Activated naive CD8-positive, alpha-beta T cell treated with anti-CD3 and anti-CD28 coated beads, Interleukin-2, amount 10 ng/mL, durations not matched to agents 7 days and 5 days (primary cell): ENCODE measurements at regions not wholly inside any gene's neighbourhood (a gene's known extent, or its start where the extent isn't known, plus 50 kb on each side); places are given as distances from the start of the nearest gene placed in this dataset.

ENCODE experiments used
- ATAC-seq: fragments of 150-1000 bp; cut with Tn5 transposase; one replicate; pipeline ENCODE4 v1.10.0; 2021; ENCODE audit warnings: low read depth, moderate library complexity
- POLR2A ChIA-PET: fragments of 350-600 bp; sonication (Branson Sonifier 250); formaldehyde crosslinking; loops from one replicate; lab custom pipeline; 2021; ENCODE audit warnings: antibody characterized with exemption; lab: Charles Lee
- DNase-seq: peaks from one replicate; pipeline ENCODE4 v3.0.0; 2021
- H3K27ac Mint-ChIP-seq: one replicate; pipeline ENCODE4 v1.8.0; 2022; ENCODE audit warnings: mild to moderate bottlenecking, mixed read lengths
- H3K27me3 Mint-ChIP-seq: one replicate; pipeline ENCODE4 v1.8.0; 2022; ENCODE audit warnings: mild to moderate bottlenecking, moderate library complexity, mixed read lengths
- H3K36me3 Mint-ChIP-seq: one replicate; pipeline ENCODE4 v1.8.0; 2021; ENCODE audit warnings: mild to moderate bottlenecking, mixed read lengths
- H3K4me1 Mint-ChIP-seq: one replicate; pipeline ENCODE4 v1.8.0; 2021; ENCODE audit warnings: mixed read lengths
- H3K4me3 Mint-ChIP-seq: one replicate; pipeline ENCODE4 v1.8.0; 2022; ENCODE audit warnings: mild to moderate bottlenecking, moderate library complexity, mixed read lengths
- H3K9me3 Mint-ChIP-seq: one replicate; pipeline ENCODE4 v1.8.0; 2021; ENCODE audit warnings: mixed read lengths

DNA sequence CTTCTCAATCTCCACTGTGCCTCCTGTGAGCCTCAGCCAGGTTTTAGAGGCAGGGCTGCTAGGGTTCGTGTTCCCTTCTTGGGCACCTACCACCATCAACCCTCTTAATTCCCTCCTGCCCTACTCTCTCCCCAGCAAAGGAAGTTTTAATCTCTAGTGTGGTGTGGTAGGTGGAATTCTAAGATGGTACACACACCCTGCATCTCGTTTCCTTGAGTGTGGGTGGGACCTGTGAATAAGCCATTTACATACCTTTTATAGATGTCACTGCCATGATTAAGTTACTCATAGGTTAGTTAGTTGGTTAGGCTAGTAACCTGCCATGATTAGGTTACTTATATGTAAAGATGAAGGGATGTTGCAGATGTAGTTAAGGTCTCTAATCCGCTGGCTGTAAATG is 114.8 kb upstream of the VRK1 start:
- POLR2A ChIA-PET = no interaction called here
- Mint-ChIP-seq H3K4me1 (peaks cover 4% of the 10 kb centered on the region), H3K9me3 (peaks cover 4% of the 10 kb centered on the region), H3K27me3 (peaks cover 16% of the 10 kb centered on the region), H3K27ac (no peak overlapping the region), H3K4me3 (no peak overlapping the region), H3K36me3 (no peaks in the 10 kb centered on the region)
- ATAC-seq = no peak
- DNase-seq = no peak

DNA sequence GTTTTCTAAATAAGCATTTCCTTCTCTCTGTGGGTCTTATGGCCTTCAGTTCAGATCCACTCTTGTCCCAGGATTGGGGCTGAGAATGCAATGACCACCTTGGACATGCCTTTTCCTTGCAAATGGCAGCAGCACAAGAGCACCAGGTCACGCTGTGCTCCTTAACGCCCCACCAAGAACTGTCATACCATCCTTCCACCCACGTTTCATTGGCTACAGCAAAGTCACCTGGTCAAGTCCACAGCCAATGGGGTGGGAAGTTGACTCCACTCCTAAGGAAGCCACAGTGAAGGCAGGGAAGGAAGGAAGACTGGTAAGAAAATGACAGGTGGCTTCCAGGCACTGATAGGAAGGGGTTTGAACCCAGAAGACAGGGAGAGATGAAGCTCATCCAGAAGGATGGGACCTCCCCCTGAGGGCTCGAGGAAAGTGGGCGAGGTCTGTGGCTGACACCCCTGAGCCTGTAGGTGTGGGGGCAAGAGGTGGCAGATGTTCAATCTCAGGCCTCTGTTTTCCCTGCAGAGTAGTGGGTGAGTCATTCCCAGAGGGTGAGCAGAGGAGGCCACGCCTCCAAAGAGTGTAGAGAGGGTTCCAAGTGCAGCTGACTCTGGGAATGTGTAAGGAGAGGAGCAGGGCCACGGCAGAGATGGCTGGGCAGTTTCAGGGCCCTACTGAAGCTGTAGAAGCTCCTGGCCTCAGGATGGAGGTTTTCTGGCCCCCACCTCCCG is 113.5 kb upstream of the VRK1 start:
- Mint-ChIP-seq H3K4me3 (no peak overlapping the region), H3K4me1 (peaks cover 4% of the 10 kb centered on the region), H3K36me3 (no peaks in the 10 kb centered on the region), H3K27me3 (peaks cover 8% of the 10 kb centered on the region), H3K27ac (no peak overlapping the region), H3K9me3 (peaks cover 4% of the 10 kb centered on the region)
- ATAC-seq = no peak
- POLR2A ChIA-PET = no interaction called here
- no peak for DNase-seq

DNA sequence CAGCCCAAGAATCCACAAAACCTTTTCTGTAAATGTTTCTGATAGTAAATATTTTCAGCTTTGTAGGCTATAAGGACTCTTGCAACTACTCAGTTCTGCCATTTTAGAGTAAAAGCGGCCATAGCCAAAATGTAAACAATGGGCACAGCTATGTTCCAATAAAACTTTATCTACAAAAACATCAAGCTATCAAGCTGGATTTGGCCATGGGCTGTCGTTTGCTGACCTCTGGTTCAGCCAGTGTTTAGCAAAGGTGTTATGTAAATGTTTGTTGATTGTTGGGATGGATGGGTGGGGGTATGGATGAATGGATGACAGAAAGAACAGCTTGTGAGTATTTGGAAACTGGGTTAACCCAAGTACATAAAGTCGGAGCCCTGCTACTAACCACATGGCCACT is 111.1 kb upstream of the VRK1 start:
- Mint-ChIP-seq H3K9me3 (peaks cover 4% of the 10 kb centered on the region), H3K36me3 (no peaks in the 10 kb centered on the region), H3K27me3 (peaks cover 8% of the 10 kb centered on the region), H3K27ac (no peak overlapping the region), H3K4me3 (no peak overlapping the region), H3K4me1 (peaks cover 4% of the 10 kb centered on the region)
- POLR2A ChIA-PET = no interaction called here
- no peak for ATAC-seq
- no peak for DNase-seq

DNA sequence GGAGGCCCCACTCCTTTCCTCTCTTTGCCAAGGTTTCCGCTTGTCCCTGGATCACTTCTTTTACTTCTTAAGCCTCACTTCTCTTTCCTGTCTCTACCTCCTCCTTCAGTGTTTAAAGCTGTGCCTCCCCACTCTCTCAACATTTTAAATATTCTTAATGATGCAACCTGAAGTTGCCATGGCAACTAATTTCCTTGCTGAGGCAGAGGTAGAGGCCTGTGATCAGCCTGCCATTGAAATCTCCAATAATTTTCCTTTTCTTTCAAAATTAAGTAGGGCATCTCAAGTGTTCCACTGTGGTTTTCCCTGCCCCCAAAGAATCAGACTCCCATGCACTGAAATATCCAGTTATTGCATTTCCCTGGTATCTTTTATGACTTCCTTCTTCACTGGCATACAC is 108.6 kb upstream of the VRK1 start:
- ATAC-seq (no peak), DNase-seq (no peak)
- Mint-ChIP-seq H3K27ac (no peak overlapping the region), H3K36me3 (no peaks in the 10 kb centered on the region), H3K4me1 (peaks cover 4% of the 10 kb centered on the region), H3K27me3 (peaks cover 11% of the 10 kb centered on the region), H3K4me3 (no peak overlapping the region), H3K9me3 (peaks cover 4% of the 10 kb centered on the region)
- POLR2A ChIA-PET = no interaction called here

DNA sequence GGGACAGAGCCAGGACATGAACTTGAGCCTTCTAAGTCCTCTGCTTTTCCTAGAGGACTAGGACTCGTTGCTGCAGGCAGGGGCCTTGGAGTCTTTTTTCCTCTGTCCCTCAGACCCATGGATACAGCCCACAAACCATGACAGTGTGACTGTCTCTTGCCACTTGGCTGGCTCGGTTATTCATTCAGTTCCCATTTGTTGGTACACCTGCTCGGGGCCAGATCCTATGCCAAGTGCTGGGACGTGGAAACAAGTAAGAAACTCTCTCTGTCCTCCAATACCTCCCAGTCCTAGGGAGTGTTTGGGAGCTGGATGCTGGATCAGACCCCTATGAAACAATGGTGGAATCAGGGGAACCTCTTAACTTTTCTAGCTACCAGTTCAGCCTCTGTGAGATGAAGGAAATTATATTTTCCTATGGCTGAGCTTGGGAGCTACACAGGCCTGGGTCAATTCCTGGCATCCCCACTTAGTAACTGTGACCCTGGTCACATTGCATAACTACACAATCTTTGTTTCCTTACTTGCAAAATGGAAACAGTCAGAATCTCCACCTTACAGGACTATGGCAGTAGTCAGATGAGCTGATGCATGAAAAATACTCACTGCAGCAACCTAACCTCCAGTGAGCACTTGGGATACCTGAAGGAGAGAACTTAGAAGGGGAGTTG is 106.3 kb upstream of the VRK1 start:
- Mint-ChIP-seq H3K27ac (no peak overlapping the region), H3K4me3 (no peak overlapping the region), H3K27me3 (peaks cover 6% of the 10 kb centered on the region), H3K36me3 (no peaks in the 10 kb centered on the region), H3K4me1 (peaks cover under 1% of the 10 kb centered on the region), H3K9me3 (peaks cover under 1% of the 10 kb centered on the region)
- DNase-seq (no peak), ATAC-seq (no peak)
- POLR2A ChIA-PET = no interaction called here

DNA sequence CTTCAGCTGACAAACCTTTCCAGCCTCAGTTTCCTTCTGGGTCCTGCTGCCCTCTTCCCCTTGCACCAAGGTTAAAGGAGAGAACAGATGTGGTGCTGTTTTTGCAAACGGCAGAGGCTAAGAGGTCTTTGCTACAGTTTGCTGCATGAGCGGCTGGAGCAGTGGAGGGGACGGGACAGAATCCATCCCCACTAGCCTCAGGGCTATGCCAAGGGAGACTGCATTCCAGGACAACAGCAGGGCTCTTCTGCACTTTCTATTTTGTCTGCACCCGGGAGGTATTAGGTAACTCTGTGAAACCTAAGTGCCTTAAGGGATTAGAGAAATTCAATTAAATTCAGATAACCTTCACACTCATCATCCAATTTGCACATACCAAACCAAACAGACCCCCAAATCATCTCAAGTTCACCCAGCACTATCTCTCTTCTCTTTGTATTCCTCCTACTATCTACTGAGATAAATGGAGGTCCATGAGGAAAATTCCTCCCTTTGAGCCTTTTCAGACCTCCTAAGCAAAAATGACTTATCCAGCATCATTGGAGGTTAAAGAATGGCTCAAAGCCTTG is 103.8 kb upstream of the VRK1 start:
- Mint-ChIP-seq H3K36me3 (no peaks in the 10 kb centered on the region), H3K4me3 (no peak overlapping the region), H3K27ac (no peak overlapping the region), H3K9me3 (no peaks in the 10 kb centered on the region), H3K4me1 (no peaks in the 10 kb centered on the region), H3K27me3 (peaks cover 3% of the 10 kb centered on the region)
- POLR2A ChIA-PET = no interaction called here
- no peak for DNase-seq
- no peak for ATAC-seq

DNA sequence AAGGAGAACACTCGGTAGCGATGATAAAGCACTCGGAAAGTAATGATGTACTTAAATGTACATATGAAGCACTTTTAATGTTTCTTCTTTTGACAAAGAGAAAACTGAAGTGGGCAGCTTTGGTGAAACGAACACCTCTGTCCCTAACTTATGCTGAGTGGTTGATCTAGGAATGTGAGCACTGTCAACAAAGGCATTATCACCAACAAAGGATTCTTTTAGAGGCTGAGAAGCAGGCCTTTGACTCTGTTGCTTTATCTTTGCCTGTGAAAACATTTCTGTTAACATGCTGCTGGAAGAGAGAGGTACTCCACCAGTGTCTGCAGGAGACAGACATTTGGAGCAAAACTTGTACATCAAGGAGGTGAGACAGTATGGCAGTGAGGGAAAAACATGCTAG is 103.2 kb upstream of the VRK1 start:
- no peak overlapping the region for H3K4me3 Mint-ChIP-seq
- ATAC-seq (no peak), DNase-seq (no peak)
- POLR2A ChIA-PET = no interaction called here
- H3K27me3 Mint-ChIP-seq = peaks cover 3% of the 10 kb centered on the region
- H3K27ac Mint-ChIP-seq = no peak overlapping the region
- no peaks in the 10 kb centered on the region for H3K4me1 Mint-ChIP-seq
- no peaks in the 10 kb centered on the region for H3K9me3 Mint-ChIP-seq
- no peaks in the 10 kb centered on the region for H3K36me3 Mint-ChIP-seq

DNA sequence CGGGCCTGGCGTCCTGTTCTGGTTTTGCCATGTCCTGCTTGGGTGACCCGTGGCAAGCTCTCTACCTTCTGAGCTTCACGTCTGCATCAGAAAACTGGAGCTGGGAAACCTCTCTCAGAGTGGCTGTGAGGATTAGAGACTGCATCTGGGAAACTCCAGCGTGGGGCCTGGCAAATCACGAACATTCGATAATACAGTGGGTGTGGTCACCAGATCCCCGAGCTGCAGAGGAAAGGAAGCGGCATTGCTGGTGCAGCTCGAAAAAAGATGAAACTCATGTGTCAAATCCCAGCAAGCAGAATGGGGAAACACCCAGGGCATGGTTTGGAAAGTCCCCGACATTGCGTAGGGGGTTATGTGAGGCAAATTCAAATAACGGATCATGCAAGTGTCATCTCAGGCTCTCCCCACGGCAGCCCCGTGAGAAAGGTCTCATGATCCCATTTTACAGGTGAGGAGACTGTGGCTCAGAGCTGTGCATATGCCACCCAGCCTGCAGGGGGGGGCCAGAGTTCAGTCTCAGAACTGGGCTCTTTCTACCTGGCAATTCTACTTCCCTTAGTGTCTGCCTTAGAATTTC is 98.1 kb upstream of the VRK1 start:
- ATAC-seq = no peak
- Mint-ChIP-seq H3K27me3 (peaks cover 2% of the 10 kb centered on the region), H3K9me3 (no peaks in the 10 kb centered on the region), H3K4me1 (no peaks in the 10 kb centered on the region), H3K36me3 (no peaks in the 10 kb centered on the region), H3K27ac (no peak overlapping the region), H3K4me3 (no peak overlapping the region)
- POLR2A ChIA-PET = no interaction called here
- DNase-seq = no peak

DNA sequence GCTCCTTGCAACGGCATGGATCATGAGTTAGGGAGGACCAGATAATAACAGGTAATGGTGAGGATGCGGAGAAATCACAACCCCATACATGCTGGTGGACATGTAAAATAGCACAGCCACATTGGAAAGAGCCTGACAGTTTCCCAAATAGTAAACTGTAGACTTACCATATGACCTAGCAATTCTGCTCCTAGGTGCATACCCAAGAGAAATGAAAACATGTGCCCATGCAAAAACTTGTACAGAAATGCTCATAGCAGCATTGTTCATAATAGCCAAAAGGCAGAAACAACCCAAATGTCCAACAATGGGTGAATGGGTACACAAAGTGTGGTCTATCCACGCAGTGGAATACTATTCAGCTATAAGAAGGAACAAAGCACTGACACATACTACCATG is 97.5 kb upstream of the VRK1 start:
- peaks cover 2% of the 10 kb centered on the region for H3K27me3 Mint-ChIP-seq
- H3K9me3 Mint-ChIP-seq = no peaks in the 10 kb centered on the region
- no peak overlapping the region for H3K4me3 Mint-ChIP-seq
- H3K27ac Mint-ChIP-seq = no peak overlapping the region
- ATAC-seq (no peak), DNase-seq (no peak)
- POLR2A ChIA-PET = no interaction called here
- no peaks in the 10 kb centered on the region for H3K36me3 Mint-ChIP-seq
- no peaks in the 10 kb centered on the region for H3K4me1 Mint-ChIP-seq

DNA sequence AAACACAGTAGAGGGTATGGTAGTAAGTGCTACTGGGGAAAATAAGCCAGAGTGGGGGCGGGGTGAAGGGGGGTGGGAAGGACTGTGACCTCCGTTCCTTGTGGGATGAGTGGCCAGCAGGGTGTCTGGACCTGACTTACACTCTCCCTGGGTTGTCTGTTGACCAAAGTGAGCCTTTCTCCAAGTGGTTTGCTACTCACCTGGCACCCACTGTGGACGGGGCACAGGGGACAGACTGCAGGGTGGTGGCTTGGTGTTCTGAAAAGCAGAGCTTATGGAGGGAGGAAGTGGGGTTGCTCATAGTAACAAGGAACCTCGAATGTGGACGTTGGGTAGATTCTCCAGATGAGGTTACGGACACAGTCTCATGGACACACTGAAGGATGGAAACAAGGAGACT is 94.4 kb upstream of the VRK1 start:
- POLR2A ChIA-PET = no interaction called here
- no peak overlapping the region for H3K27ac Mint-ChIP-seq
- no peaks in the 10 kb centered on the region for H3K9me3 Mint-ChIP-seq
- DNase-seq (no peak), ATAC-seq (no peak)
- peaks cover 4% of the 10 kb centered on the region for H3K27me3 Mint-ChIP-seq
- H3K36me3 Mint-ChIP-seq = no peaks in the 10 kb centered on the region
- H3K4me1 Mint-ChIP-seq = no peaks in the 10 kb centered on the region
- H3K4me3 Mint-ChIP-seq = no peak overlapping the region

DNA sequence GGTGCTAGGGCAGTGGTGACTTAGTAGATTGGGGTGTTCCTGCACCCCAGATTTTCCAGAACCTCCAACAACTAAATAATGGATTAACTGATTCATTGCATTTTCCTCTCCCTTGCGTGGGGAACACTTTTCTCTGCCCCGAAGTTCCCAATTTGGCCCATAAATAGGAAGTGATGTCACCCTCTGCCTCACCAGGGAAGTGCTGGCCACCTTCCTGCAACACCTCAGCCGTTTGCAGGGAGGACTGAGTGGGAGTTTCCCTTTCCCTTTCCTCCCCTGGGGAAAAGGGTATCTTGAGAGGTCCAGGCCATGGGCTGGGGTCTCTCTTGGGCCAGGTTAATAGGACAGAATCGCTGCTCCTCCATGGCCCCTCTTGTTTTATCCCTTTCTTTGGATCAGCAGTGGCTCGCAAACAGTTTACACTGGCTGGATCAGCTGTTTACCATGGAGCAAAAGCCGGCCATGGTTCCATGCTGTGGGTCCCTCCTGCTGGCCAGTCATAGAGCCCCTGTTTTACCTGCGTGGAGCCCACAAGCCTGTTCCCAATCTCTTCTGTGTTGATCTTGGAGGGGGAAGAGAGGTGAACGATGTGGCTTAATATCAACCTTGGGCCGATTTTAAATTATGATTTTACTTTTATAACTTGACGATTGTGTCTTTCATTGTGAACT is 91.6 kb upstream of the VRK1 start:
- Mint-ChIP-seq H3K4me1 (no peaks in the 10 kb centered on the region), H3K36me3 (no peaks in the 10 kb centered on the region)

DNA sequence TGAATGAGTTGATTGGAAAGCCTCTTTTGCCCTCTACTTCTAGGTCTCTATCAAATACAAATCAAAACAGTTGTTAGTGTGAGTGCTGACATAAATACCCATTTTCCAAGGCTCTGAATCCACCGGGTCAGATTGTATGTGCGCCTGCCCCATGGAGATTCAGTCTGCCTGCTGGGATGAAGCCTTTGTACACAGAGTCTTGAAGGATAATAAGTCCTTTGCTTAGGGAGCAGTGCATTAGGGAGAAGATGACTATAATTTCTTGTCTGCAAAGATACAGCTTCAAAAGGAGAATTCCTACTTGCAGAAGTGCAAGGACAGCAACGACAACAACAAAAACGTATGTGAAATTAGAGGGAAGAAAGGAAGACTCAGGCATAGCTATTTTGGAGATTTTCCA is 90.3 kb upstream of the VRK1 start:
- H3K27ac Mint-ChIP-seq = no peak overlapping the region
- no peak for ATAC-seq

More for the DNA sequence above, 91.6 kb upstream of the VRK1 start:
- H3K27ac Mint-ChIP-seq = no peak overlapping the region
- ATAC-seq (no peak), DNase-seq (no peak)
- no peaks in the 10 kb centered on the region for H3K9me3 Mint-ChIP-seq
- POLR2A ChIA-PET = interaction anchor here (0.5 kb wide), 1 partner anchor 11 kb away, joined by 3 read pairs; no protein-coding TSS in a partner anchor
- peaks cover 4% of the 10 kb centered on the region for H3K27me3 Mint-ChIP-seq
- no peak overlapping the region for H3K4me3 Mint-ChIP-seq

DNA sequence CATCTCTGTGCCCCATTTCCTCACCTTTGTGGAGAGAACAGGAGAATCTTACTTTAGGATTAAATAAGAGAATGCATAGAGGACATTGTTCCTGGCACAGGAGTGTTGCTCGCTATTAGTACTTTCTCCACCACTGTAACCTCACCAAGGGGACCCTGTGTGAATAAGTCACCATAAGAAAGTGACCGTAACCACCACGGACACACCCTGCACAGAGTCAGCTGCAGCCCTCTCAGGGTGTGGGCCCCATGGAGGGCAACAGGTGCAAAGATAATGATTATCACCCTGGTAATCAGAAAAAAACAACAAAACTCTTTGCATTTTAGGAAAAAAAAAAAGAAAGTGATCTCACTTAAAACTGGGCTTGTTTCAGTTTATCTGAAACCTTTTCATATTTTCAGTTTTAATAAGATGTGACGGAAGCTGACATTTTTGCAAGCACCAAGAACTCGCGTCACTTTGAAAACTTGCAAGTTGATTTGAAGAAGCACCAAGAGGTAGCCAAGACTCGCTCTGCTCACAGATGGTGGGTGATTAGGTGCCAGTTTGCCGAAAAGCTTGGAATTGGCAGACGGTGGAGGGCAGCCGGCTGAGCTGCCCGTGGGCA is 87.0 kb upstream of the VRK1 start:
- no peaks in the 10 kb centered on the region for H3K36me3 Mint-ChIP-seq
- no peak overlapping the region for H3K27ac Mint-ChIP-seq

More for the DNA sequence above, 90.3 kb upstream of the VRK1 start:
- POLR2A ChIA-PET = no interaction called here
- H3K36me3 Mint-ChIP-seq = no peaks in the 10 kb centered on the region
- DNase-seq = no peak
- no peak overlapping the region for H3K4me3 Mint-ChIP-seq
- H3K4me1 Mint-ChIP-seq = no peaks in the 10 kb centered on the region
- H3K9me3 Mint-ChIP-seq = no peaks in the 10 kb centered on the region
- peaks cover 4% of the 10 kb centered on the region for H3K27me3 Mint-ChIP-seq

More for the DNA sequence above, 87.0 kb upstream of the VRK1 start:
- no peak for DNase-seq
- peaks cover 14% of the 10 kb centered on the region for H3K27me3 Mint-ChIP-seq
- H3K4me3 Mint-ChIP-seq = no peak overlapping the region
- ATAC-seq = no peak
- H3K9me3 Mint-ChIP-seq = no peaks in the 10 kb centered on the region
- no peaks in the 10 kb centered on the region for H3K4me1 Mint-ChIP-seq
- POLR2A ChIA-PET = no interaction called here
